Astrocyte (in vitro differentiated cells and primary cell): ENCODE measurements at regions not wholly inside any gene's neighbourhood (a gene's known extent, or its start where the extent isn't known, plus 50 kb on each side); places are given as distances from the start of the nearest gene placed in this dataset.

Experiments
- EZH2 ChIP-seq: IDR thresholded peaks from 2 replicates; pipeline ENCODE4 v1.6.1; 2012; ENCODE audit warnings: mild to moderate bottlenecking, low read length, inconsistent platforms; ENCODE audit not compliant: insufficient read depth
- TF ChIP-seq, protein P1 (sequence below): IDR thresholded peaks from 2 replicates; pipeline ENCODE4 v1.5.1; 2011; ENCODE audit warnings: low read depth, mild to moderate bottlenecking, inconsistent platforms, low read length, moderate library complexity; ENCODE audit not compliant: insufficient read depth

GRCh38 chr2:106649306-106649705, 162.1 kb downstream of the CD8B2 start:
- TF ChIP-seq, protein P1, sequence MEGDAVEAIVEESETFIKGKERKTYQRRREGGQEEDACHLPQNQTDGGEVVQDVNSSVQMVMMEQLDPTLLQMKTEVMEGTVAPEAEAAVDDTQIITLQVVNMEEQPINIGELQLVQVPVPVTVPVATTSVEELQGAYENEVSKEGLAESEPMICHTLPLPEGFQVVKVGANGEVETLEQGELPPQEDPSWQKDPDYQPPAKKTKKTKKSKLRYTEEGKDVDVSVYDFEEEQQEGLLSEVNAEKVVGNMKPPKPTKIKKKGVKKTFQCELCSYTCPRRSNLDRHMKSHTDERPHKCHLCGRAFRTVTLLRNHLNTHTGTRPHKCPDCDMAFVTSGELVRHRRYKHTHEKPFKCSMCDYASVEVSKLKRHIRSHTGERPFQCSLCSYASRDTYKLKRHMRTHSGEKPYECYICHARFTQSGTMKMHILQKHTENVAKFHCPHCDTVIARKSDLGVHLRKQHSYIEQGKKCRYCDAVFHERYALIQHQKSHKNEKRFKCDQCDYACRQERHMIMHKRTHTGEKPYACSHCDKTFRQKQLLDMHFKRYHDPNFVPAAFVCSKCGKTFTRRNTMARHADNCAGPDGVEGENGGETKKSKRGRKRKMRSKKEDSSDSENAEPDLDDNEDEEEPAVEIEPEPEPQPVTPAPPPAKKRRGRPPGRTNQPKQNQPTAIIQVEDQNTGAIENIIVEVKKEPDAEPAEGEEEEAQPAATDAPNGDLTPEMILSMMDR: no peak
- TF ChIP-seq EZH2: no peak
